Keratinocyte (primary cell): ENCODE measurements at regions not wholly inside any gene's neighbourhood (a gene's known extent, or its start where the extent isn't known, plus 50 kb on each side); places are given as distances from the start of the nearest gene placed in this dataset.

Experiments used
- DNase-seq: peaks from one replicate; pipeline ENCODE4 v3.0.0-alpha.2; 2011; ENCODE audit warnings: low read depth, missing footprints, low spot score
- FAIRE-seq: peaks from 2 replicates; lab custom pipeline; 2011; peaks lifted over from hg19 to GRCh38; lab: Jason Lieb, UNC
- H2AFZ ChIP-seq: 2 replicates; pipeline ENCODE4 v1.6.0; 2012; ENCODE audit warnings: low read length, control low read depth, inconsistent platforms; ENCODE audit not compliant: control insufficient read depth
- H3K27ac ChIP-seq: 2 replicates; pipeline ENCODE4 v1.5.1; 2011; ENCODE audit warnings: low read length; ENCODE audit not compliant: control insufficient read depth, insufficient read depth
- H3K27me3 ChIP-seq: 3 replicates; pipeline ENCODE4 v1.6.0; 2011; ENCODE audit warnings: low read length; ENCODE audit not compliant: control insufficient read depth, insufficient read depth; ENCODE audit errors: extremely low read depth
- H3K36me3 ChIP-seq, 2 experiments: 2 replicates in 1 of 2; 3 replicates in 1 of 2; pipeline ENCODE4 v1.5.1; 2011; ENCODE audit warnings: low read length in 2 of 2, mild to moderate bottlenecking in 1 of 2; ENCODE audit not compliant: control insufficient read depth in 2 of 2, insufficient read depth in 2 of 2; ENCODE audit errors: extremely low read depth in 1 of 2
- H3K4me1 ChIP-seq: 3 replicates; pipeline ENCODE4 v1.5.1; 2011; ENCODE audit warnings: low read length; ENCODE audit not compliant: control insufficient read depth, insufficient read depth; ENCODE audit errors: extremely low read depth
- H3K4me2 ChIP-seq: 3 replicates; pipeline ENCODE4 v1.6.0; 2011; ENCODE audit warnings: low read depth, low read length; ENCODE audit not compliant: control insufficient read depth, insufficient read depth; ENCODE audit errors: extremely low read depth
- H3K4me3 ChIP-seq, 3 experiments: fragments of 200-600 bp in 1 of 3; sonication (generic) in 1 of 3; 2 replicates in 2 of 3; 3 replicates in 1 of 3; pipeline ENCODE4 v1.5.1; 2011 to 2016; ENCODE audit warnings: low read length in 3 of 3, mild to moderate bottlenecking in 3 of 3, control low read depth in 2 of 3, inconsistent platforms in 1 of 3, low read depth in 1 of 3, mixed read lengths in 1 of 3, mixed run types in 1 of 3, moderate library complexity in 1 of 3; ENCODE audit not compliant: control insufficient read depth in 2 of 3, insufficient read depth in 2 of 3; ENCODE audit errors: extremely low read depth in 1 of 3
- H3K79me2 ChIP-seq: 2 replicates; pipeline ENCODE4 v1.6.0; 2012; ENCODE audit warnings: low read length; ENCODE audit not compliant: control insufficient read depth, insufficient read depth
- H3K9ac ChIP-seq: 3 replicates; pipeline ENCODE4 v1.6.0; 2011; ENCODE audit warnings: low read length; ENCODE audit not compliant: control insufficient read depth, insufficient read depth; ENCODE audit errors: extremely low read depth
- H3K9me1 ChIP-seq: 3 replicates; pipeline ENCODE4 v1.6.0; 2011; ENCODE audit warnings: low read length; ENCODE audit not compliant: control insufficient read depth, insufficient read depth; ENCODE audit errors: extremely low read depth
- H3K9me3 ChIP-seq: 2 replicates; pipeline ENCODE4 v1.5.1; 2012; ENCODE audit warnings: low read depth, low read length; ENCODE audit not compliant: control insufficient read depth
- H4K20me1 ChIP-seq: 3 replicates; pipeline ENCODE4 v1.6.0; 2011; ENCODE audit warnings: low read length; ENCODE audit not compliant: control insufficient read depth, insufficient read depth; ENCODE audit errors: extremely low read depth
- EZH2 ChIP-seq: IDR thresholded peaks from one replicate; pipeline ENCODE4 v1.6.1; 2012; ENCODE audit warnings: inconsistent platforms, mild to moderate bottlenecking, low read length, moderate library complexity
- dilution Hi-C: fragments of 300-500 bp; cut with MboI; formaldehyde crosslinking; loops from one replicate; pipeline ENCODE4 v1.7.0; 2020; ENCODE audit warnings: low sequenced_read_pairs; ENCODE audit not compliant: extremely low pct_ligation_motif_present
- TF ChIP-seq, protein P1 (sequence below), 3 experiments: IDR thresholded peaks in 1 of 3; conservative IDR thresholded peaks in 1 of 3; optimal IDR thresholded peaks in 1 of 3; 2 replicates in 2 of 3; 3 replicates in 1 of 3; pipeline versions ENCODE3 to v1.5.1; 2011; ENCODE audit warnings: low read length in 3 of 3, mild to moderate bottlenecking in 3 of 3, moderate library complexity in 2 of 3, control low read depth in 1 of 3, inconsistent platforms in 1 of 3; ENCODE audit not compliant: insufficient read depth in 2 of 3; ENCODE audit errors: extremely low read depth in 1 of 3

GRCh38 chr1:38327559-38327973 lies 281.0 kb upstream of the POU3F1 start:
- H3K9ac ChIP-seq, result no peak overlapping the region
- no peak overlapping the region for H3K4me3 ChIP-seq
- dilution Hi-C loops, result no loop called here
- no peak for FAIRE-seq
- H3K27ac ChIP-seq, result no peak overlapping the region
- no peaks in the 10 kb centered on the region for H4K20me1 ChIP-seq
- DNase-seq, result no peak
- no peak overlapping the region for H3K4me2 ChIP-seq
- H3K79me2 ChIP-seq, result no peaks in the 10 kb centered on the region
- no peak overlapping the region for H2AFZ ChIP-seq
- no peaks in the 10 kb centered on the region for H3K4me1 ChIP-seq
- H3K9me1 ChIP-seq, result no peaks in the 10 kb centered on the region
- H3K9me3 ChIP-seq, result no peaks in the 10 kb centered on the region
- H3K27me3 ChIP-seq, result peaks cover 3% of the 10 kb centered on the region
- no peaks in the 10 kb centered on the region for H3K36me3 ChIP-seq
- TF ChIP-seq EZH2, result no peak
- TF ChIP-seq, protein P1, sequence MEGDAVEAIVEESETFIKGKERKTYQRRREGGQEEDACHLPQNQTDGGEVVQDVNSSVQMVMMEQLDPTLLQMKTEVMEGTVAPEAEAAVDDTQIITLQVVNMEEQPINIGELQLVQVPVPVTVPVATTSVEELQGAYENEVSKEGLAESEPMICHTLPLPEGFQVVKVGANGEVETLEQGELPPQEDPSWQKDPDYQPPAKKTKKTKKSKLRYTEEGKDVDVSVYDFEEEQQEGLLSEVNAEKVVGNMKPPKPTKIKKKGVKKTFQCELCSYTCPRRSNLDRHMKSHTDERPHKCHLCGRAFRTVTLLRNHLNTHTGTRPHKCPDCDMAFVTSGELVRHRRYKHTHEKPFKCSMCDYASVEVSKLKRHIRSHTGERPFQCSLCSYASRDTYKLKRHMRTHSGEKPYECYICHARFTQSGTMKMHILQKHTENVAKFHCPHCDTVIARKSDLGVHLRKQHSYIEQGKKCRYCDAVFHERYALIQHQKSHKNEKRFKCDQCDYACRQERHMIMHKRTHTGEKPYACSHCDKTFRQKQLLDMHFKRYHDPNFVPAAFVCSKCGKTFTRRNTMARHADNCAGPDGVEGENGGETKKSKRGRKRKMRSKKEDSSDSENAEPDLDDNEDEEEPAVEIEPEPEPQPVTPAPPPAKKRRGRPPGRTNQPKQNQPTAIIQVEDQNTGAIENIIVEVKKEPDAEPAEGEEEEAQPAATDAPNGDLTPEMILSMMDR (optimal IDR thresholded peaks at IDR 0.05 in 1 of 3, IDR thresholded peaks at IDR 0.05 in 1 of 3, conservative IDR thresholded peaks at IDR 0.05 in 1 of 3; ENCODE audit: extremely low read depth in 1 of 3, insufficient read depth in 2 of 3, low read length in 3 of 3), result no peak

- H3K9me1 ChIP-seq, result no peaks in the 10 kb centered on the region
- no peak for DNase-seq
- no peak overlapping the region for H3K4me2 ChIP-seq
- H3K79me2 ChIP-seq, result no peaks in the 10 kb centered on the region
- no peak overlapping the region for H2AFZ ChIP-seq
- no peak overlapping the region for H3K4me3 ChIP-seq
- H3K9ac ChIP-seq, result no peak overlapping the region
- no peaks in the 10 kb centered on the region for H3K36me3 ChIP-seq
- H3K27me3 ChIP-seq, result peaks cover 3% of the 10 kb centered on the region
- no peak for FAIRE-seq
- no peak overlapping the region for H3K27ac ChIP-seq
- no peak for TF ChIP-seq EZH2
- TF ChIP-seq, protein P1 (optimal IDR thresholded peaks at IDR 0.05 in 1 of 3, IDR thresholded peaks at IDR 0.05 in 1 of 3, conservative IDR thresholded peaks at IDR 0.05 in 1 of 3; ENCODE audit: extremely low read depth in 1 of 3, insufficient read depth in 2 of 3, low read length in 3 of 3), result no peak
- H3K4me1 ChIP-seq, result no peaks in the 10 kb centered on the region
- no peaks in the 10 kb centered on the region for H3K9me3 ChIP-seq
- dilution Hi-C loops, result no loop called here
- H4K20me1 ChIP-seq, result no peaks in the 10 kb centered on the region
Measured at GRCh38 chr1:38326856-38327255, 280.3 kb upstream of the POU3F1 start.
